Left lung (tissue), 4 donors: ENCODE measurements at regions not wholly inside any gene's neighbourhood (a gene's known extent, or its start where the extent isn't known, plus 50 kb on each side); places are given as distances from the start of the nearest gene placed in this dataset.

Experiments used
- ATAC-seq: fragments of 200-7000 bp; cut with Tn5 transposase; one replicate; pipeline ENCODE4 v1.9.1; 2020; ENCODE audit warnings: moderate library complexity
- DNase-seq, 4 donors: peaks; one replicate each; pipeline ENCODE4 v3.0.0-alpha.2; 2013 to 2020
- H3K27ac ChIP-seq, 2 donors: fragments of 200-600 bp; sonication (generic) in 1 of 2; one replicate each; pipeline versions ENCODE4 v1.5.0 to v1.8.0; 2020 to 2021
- H3K27me3 ChIP-seq, 2 donors: fragments of 200-600 bp; sonication (generic) in 1 of 2; one replicate each; pipeline versions ENCODE4 v1.5.0 to v1.8.0; 2020 to 2021
- H3K36me3 ChIP-seq, 2 donors: fragments of 200-600 bp; sonication (generic) in 1 of 2; one replicate each; pipeline versions ENCODE4 v1.5.0 to v1.8.0; 2020 to 2021
- H3K4me1 ChIP-seq, 2 donors: fragments of 200-600 bp; one replicate each; pipeline ENCODE4 v1.8.0; 2021
- H3K4me3 ChIP-seq, 2 donors: fragments of 200-600 bp; sonication (generic) in 1 of 2; one replicate each; pipeline versions ENCODE4 v1.5.0 to v1.8.0; 2020 to 2021; ENCODE audit warnings: mild to moderate bottlenecking in 1 of 2
- H3K9me3 ChIP-seq, 2 donors: fragments of 200-600 bp; sonication (generic) in 1 of 2; one replicate each; pipeline versions ENCODE4 v1.5.0 to v1.8.0; 2020 to 2021
- intact Hi-C, 2 donors: fragments of 100-400 bp; cut with DNase I; formaldehyde crosslinking; loops; one replicate each; pipeline versions ENCODE4 v1.11.2 to v1.14.2; 2022
- TF ChIP-seq, protein P1 (sequence below), 2 donors: fragments of 200-600 bp; sonication (generic) in 1 of 2; IDR thresholded peaks; one replicate each; pipeline versions ENCODE4 v1.5.0 to v1.8.0; 2021; ENCODE audit warnings: antibody characterized with exemption in 2 of 2
- donor health status: DM: no; HTN: yes; CAD: no.
- donor health status: DM: no; HTN: no; CAD: no.

- DNase-seq (no peak), ATAC-seq (no peak)
- no peaks in the 10 kb centered on the region for H3K27me3 ChIP-seq
- TF ChIP-seq, protein P1, sequence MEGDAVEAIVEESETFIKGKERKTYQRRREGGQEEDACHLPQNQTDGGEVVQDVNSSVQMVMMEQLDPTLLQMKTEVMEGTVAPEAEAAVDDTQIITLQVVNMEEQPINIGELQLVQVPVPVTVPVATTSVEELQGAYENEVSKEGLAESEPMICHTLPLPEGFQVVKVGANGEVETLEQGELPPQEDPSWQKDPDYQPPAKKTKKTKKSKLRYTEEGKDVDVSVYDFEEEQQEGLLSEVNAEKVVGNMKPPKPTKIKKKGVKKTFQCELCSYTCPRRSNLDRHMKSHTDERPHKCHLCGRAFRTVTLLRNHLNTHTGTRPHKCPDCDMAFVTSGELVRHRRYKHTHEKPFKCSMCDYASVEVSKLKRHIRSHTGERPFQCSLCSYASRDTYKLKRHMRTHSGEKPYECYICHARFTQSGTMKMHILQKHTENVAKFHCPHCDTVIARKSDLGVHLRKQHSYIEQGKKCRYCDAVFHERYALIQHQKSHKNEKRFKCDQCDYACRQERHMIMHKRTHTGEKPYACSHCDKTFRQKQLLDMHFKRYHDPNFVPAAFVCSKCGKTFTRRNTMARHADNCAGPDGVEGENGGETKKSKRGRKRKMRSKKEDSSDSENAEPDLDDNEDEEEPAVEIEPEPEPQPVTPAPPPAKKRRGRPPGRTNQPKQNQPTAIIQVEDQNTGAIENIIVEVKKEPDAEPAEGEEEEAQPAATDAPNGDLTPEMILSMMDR (IDR thresholded peaks at IDR 0.05) = no peak
- H3K27ac ChIP-seq = no peak overlapping the region
- no peak overlapping the region for H3K4me3 ChIP-seq
- H3K36me3 ChIP-seq = no peaks in the 10 kb centered on the region
- no peaks in the 10 kb centered on the region for H3K4me1 ChIP-seq
- intact Hi-C loops = no loop called here
- H3K9me3 ChIP-seq = no peaks in the 10 kb centered on the region
These were observed 1776.2 kb upstream of the SEL1L start for GRCh38 chr14:83309833-83310232.

DNA sequence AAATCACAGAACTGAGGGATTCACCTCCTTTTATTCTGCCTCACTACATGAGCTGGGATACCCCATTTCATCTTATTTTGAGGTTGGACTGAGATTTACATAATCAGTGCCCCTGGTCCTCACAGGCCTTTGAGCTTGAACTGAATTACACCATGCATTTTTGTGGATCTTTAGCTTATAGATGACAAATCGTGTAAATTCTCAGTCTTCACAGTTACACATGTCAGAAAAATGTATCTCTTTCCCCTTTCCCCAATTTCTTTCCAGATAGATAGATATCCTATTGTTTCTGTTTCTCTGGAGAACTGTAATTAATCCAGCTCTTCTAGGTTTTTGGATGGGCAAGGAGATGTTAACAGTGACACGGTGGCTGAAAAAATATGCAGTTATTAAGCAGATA is 1778.9 kb upstream of the SEL1L start:
- TF ChIP-seq, protein P1 (IDR thresholded peaks at IDR 0.05) = no peak
- no peak overlapping the region for H3K4me3 ChIP-seq
- no peak for ATAC-seq
- intact Hi-C loops = no loop called here
- no peak for DNase-seq
- H3K9me3 ChIP-seq = no peaks in the 10 kb centered on the region
- H3K27ac ChIP-seq = no peak overlapping the region
- H3K27me3 ChIP-seq = no peaks in the 10 kb centered on the region
- no peaks in the 10 kb centered on the region for H3K36me3 ChIP-seq
- H3K4me1 ChIP-seq = no peaks in the 10 kb centered on the region

DNA sequence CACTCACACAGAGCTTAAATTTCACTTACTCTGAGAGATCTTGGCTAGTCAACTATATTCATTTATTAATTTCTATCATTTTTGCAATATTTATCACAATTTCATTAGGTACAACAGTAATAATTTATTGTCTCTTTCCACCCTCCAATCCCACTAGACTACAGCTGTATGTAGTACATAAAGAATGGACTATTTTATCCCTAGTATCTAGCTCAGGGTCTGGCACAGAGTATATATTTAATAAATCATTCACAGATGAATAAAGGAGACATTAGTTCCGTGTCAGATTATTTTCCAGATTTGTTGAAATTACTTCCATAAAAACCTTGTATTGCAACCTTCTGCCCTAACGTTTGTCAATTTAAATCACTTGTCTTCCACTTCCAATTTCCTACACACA is 1781.1 kb upstream of the SEL1L start:
- TF ChIP-seq, protein P1 (IDR thresholded peaks at IDR 0.05) = no peak
- Histone ChIP-seq H3K27ac (no peak overlapping the region), H3K27me3 (no peaks in the 10 kb centered on the region), H3K36me3 (no peaks in the 10 kb centered on the region), H3K4me3 (no peak overlapping the region), H3K4me1 (no peaks in the 10 kb centered on the region), H3K9me3 (no peaks in the 10 kb centered on the region)
- no peak for ATAC-seq
- no peak for DNase-seq
- intact Hi-C loops = no loop called here

DNA sequence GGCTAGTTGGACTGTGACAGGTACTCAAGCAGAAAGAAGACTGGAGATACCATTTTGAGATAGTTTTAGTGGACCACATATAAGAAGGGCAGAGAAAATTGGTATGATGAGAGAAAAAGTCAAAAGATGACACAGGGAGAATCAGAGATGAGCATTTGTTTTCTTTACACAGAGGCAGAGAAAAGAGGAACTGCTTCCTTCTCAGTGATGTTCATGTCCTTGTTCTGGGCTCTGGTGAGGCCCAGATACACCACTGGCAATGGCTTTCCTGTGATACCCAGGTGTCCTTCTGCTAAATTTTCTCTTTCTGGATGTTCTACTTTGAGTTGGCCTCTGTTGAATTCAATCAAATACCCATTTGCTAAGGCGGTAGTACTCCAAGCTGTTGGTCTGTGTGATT is 1782.7 kb upstream of the SEL1L start:
- intact Hi-C loops = no loop called here
- no peaks in the 10 kb centered on the region for H3K9me3 ChIP-seq
- no peaks in the 10 kb centered on the region for H3K4me1 ChIP-seq
- no peaks in the 10 kb centered on the region for H3K36me3 ChIP-seq
- ATAC-seq = no peak
- H3K27ac ChIP-seq = no peak overlapping the region
- H3K4me3 ChIP-seq = no peak overlapping the region
- TF ChIP-seq, protein P1 (IDR thresholded peaks at IDR 0.05) = no peak
- H3K27me3 ChIP-seq = no peaks in the 10 kb centered on the region
- no peak for DNase-seq

GRCh38 chr14:83320837-83321236 is 1787.2 kb upstream of the SEL1L start:
- DNase-seq (no peak), ATAC-seq (no peak)
- Histone ChIP-seq H3K4me3 (no peak overlapping the region), H3K36me3 (no peaks in the 10 kb centered on the region), H3K9me3 (no peaks in the 10 kb centered on the region), H3K4me1 (no peaks in the 10 kb centered on the region), H3K27ac (no peak overlapping the region), H3K27me3 (no peaks in the 10 kb centered on the region)
- intact Hi-C loops = no loop called here
- TF ChIP-seq, protein P1 (IDR thresholded peaks at IDR 0.05) = no peak
